Loucy (cell line): ENCODE measurements at regions not wholly inside any gene's neighbourhood (a gene's known extent, or its start where the extent isn't known, plus 50 kb on each side); places are given as distances from the start of the nearest gene placed in this dataset.

ENCODE experiments used
- CTCF ChIP-seq: fragments of 200-600 bp; sonication (generic); conservative IDR thresholded peaks from 2 replicates; pipeline ENCODE4 v1.5.1; 2014; ENCODE audit warnings: mild to moderate bottlenecking, antibody characterized with exemption, low read length
- EZH2phosphoT487 ChIP-seq: fragments of 200-600 bp; IDR thresholded peaks from 2 replicates; pipeline ENCODE4 v1.6.1; 2018; ENCODE audit warnings: antibody characterized with exemption, mild to moderate bottlenecking, moderate library complexity, borderline replicate concordance

GRCh38 chr4:14874990-14875389, 127.3 kb upstream of the CPEB2 start:
- no peak for TF ChIP-seq CTCF
- TF ChIP-seq EZH2phosphoT487, result no peak
